Transverse colon (tissue), 3 donors: ENCODE measurements at regions not wholly inside any gene's neighbourhood (a gene's known extent, or its start where the extent isn't known, plus 50 kb on each side); places are given as distances from the start of the nearest gene placed in this dataset.
"Not testable (repeated sequence)": the region's sequence is repeated elsewhere in the genome, so short reads cannot be mapped to it uniquely, and the experiment has no call there.

Experiments
- EP300 ChIP-seq: sonication (generic); formaldehyde crosslinking; IDR thresholded peaks from one replicate; pipeline ENCODE4 v1.6.1; 2017; ENCODE audit warnings: antibody characterized with exemption, low read depth
- POLR2A ChIP-seq: fragments of 450-650 bp; IDR thresholded peaks from one replicate; pipeline ENCODE4 v1.6.1; 2016; ENCODE audit warnings: antibody characterized with exemption, mild to moderate bottlenecking, moderate library complexity
- TF ChIP-seq, protein P1 (sequence below), 5 experiments: fragments of 200-600 bp in 3 of 5; fragments of 450-650 bp in 2 of 5; sonication (generic) in 3 of 5; IDR thresholded peaks; 1 replicate in 2 of 5; 2 replicates in 3 of 5; pipeline ENCODE4 v1.5.1; 2016 to 2017; ENCODE audit warnings: antibody characterized with exemption in 5 of 5, inconsistent platforms in 3 of 5, mild to moderate bottlenecking in 2 of 5, moderate library complexity in 1 of 5

- TF ChIP-seq, protein P1, sequence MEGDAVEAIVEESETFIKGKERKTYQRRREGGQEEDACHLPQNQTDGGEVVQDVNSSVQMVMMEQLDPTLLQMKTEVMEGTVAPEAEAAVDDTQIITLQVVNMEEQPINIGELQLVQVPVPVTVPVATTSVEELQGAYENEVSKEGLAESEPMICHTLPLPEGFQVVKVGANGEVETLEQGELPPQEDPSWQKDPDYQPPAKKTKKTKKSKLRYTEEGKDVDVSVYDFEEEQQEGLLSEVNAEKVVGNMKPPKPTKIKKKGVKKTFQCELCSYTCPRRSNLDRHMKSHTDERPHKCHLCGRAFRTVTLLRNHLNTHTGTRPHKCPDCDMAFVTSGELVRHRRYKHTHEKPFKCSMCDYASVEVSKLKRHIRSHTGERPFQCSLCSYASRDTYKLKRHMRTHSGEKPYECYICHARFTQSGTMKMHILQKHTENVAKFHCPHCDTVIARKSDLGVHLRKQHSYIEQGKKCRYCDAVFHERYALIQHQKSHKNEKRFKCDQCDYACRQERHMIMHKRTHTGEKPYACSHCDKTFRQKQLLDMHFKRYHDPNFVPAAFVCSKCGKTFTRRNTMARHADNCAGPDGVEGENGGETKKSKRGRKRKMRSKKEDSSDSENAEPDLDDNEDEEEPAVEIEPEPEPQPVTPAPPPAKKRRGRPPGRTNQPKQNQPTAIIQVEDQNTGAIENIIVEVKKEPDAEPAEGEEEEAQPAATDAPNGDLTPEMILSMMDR (IDR thresholded peaks at IDR 0.05) = not testable (repeated sequence)
- TF ChIP-seq EP300, POLR2A: not testable (repeated sequence)
These were observed 91.6 kb downstream of the LGALS9B start for GRCh38 chr17:20375745-20376144.
